Liver (tissue), 3 donors: ENCODE measurements at regions not wholly inside any gene's neighbourhood (a gene's known extent, or its start where the extent isn't known, plus 50 kb on each side); places are given as distances from the start of the nearest gene placed in this dataset.

ENCODE experiments used
- FOXA1 ChIP-seq: IDR thresholded peaks from 2 replicates; pipeline ENCODE4 v1.6.1; 2016; ENCODE audit warnings: antibody characterized with exemption
- FOXA2 ChIP-seq: IDR thresholded peaks from 2 replicates; pipeline ENCODE4 v1.6.1; 2016; ENCODE audit warnings: antibody characterized with exemption
- GABPA ChIP-seq, 2 donors: IDR thresholded peaks in 1 of 2; conservative IDR thresholded peaks in 1 of 2; 2 replicates each; pipeline ENCODE4 v1.6.1; 2016; ENCODE audit warnings: antibody characterized with exemption in 2 of 2, mild to moderate bottlenecking in 1 of 2, moderate library complexity in 1 of 2
- HNF4A ChIP-seq, 2 donors: conservative IDR thresholded peaks; 2 replicates each; pipeline ENCODE4 v1.6.1; 2016; ENCODE audit warnings: antibody characterized with exemption in 2 of 2, mild to moderate bottlenecking in 2 of 2
- JUND ChIP-seq, 2 donors: IDR thresholded peaks; 2 replicates each; pipeline ENCODE4 v1.6.1; 2016; ENCODE audit warnings: antibody characterized with exemption in 2 of 2
- NR2F2 ChIP-seq: IDR thresholded peaks from 2 replicates; pipeline ENCODE4 v1.6.1; 2016; ENCODE audit warnings: antibody characterized with exemption
- RAD21 ChIP-seq, 2 donors: IDR thresholded peaks; 2 replicates each; pipeline ENCODE4 v1.6.1; 2016; ENCODE audit warnings: antibody characterized with exemption in 2 of 2, mild to moderate bottlenecking in 2 of 2
- SP1 ChIP-seq: IDR thresholded peaks from 2 replicates; pipeline ENCODE4 v1.6.1; 2018; ENCODE audit warnings: antibody characterized with exemption, mild to moderate bottlenecking
- TAF1 ChIP-seq: conservative IDR thresholded peaks from 2 replicates; pipeline ENCODE4 v1.6.1; 2016; ENCODE audit warnings: antibody characterized with exemption, mild to moderate bottlenecking
- YY1 ChIP-seq: IDR thresholded peaks from 2 replicates; pipeline ENCODE4 v1.6.1; 2016; ENCODE audit warnings: antibody characterized with exemption, mild to moderate bottlenecking
- TF ChIP-seq, protein P1 (sequence below): IDR thresholded peaks from 2 replicates; pipeline ENCODE4 v1.6.1; 2016; ENCODE audit warnings: antibody characterized with exemption
- TF ChIP-seq, protein P2 (sequence below): fragments of 150-350 bp; IDR thresholded peaks from 2 replicates; pipeline ENCODE4 v1.5.1; 2017; ENCODE audit warnings: improper control_type of control experiment, low read depth, low read length; ENCODE audit not compliant: missing input control
- TF ChIP-seq, protein P3 (sequence below): IDR thresholded peaks from 2 replicates; pipeline ENCODE4 v1.6.1; 2016; ENCODE audit warnings: antibody characterized with exemption
- TF ChIP-seq, protein P4 (sequence below): IDR thresholded peaks from 2 replicates; pipeline ENCODE4 v1.6.1; 2016; ENCODE audit warnings: antibody characterized with exemption, mild to moderate bottlenecking
- donor health status: healthy.
- donor health status: healthy.

DNA sequence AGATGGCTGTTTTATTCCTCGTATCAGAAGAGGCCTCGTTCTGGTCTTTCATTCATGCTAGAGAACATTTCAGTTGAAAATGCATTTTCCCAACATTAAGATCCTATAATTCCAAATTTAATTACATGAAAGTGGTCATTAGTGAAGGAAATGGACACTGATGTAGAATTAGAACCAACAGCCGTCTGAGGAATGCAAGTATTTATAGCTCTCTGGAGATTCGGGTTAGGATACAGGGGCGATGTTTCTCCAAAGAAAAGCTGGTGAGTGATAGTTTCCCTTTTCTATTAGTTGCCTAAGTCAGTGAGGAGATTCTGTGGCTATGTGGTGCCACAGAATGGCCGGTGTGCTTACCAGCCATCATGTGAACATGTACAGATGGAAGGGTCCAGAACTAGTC is 109.0 kb upstream of the IL12A start:
- TF ChIP-seq, protein P1, sequence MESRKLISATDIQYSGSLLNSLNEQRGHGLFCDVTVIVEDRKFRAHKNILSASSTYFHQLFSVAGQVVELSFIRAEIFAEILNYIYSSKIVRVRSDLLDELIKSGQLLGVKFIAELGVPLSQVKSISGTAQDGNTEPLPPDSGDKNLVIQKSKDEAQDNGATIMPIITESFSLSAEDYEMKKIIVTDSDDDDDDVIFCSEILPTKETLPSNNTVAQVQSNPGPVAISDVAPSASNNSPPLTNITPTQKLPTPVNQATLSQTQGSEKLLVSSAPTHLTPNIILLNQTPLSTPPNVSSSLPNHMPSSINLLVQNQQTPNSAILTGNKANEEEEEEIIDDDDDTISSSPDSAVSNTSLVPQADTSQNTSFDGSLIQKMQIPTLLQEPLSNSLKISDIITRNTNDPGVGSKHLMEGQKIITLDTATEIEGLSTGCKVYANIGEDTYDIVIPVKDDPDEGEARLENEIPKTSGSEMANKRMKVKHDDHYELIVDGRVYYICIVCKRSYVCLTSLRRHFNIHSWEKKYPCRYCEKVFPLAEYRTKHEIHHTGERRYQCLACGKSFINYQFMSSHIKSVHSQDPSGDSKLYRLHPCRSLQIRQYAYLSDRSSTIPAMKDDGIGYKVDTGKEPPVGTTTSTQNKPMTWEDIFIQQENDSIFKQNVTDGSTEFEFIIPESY, result no peak
- TF ChIP-seq, protein P2, sequence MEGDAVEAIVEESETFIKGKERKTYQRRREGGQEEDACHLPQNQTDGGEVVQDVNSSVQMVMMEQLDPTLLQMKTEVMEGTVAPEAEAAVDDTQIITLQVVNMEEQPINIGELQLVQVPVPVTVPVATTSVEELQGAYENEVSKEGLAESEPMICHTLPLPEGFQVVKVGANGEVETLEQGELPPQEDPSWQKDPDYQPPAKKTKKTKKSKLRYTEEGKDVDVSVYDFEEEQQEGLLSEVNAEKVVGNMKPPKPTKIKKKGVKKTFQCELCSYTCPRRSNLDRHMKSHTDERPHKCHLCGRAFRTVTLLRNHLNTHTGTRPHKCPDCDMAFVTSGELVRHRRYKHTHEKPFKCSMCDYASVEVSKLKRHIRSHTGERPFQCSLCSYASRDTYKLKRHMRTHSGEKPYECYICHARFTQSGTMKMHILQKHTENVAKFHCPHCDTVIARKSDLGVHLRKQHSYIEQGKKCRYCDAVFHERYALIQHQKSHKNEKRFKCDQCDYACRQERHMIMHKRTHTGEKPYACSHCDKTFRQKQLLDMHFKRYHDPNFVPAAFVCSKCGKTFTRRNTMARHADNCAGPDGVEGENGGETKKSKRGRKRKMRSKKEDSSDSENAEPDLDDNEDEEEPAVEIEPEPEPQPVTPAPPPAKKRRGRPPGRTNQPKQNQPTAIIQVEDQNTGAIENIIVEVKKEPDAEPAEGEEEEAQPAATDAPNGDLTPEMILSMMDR, result no peak
- TF ChIP-seq YY1, result no peak
- TF ChIP-seq FOXA1, result no peak
- TF ChIP-seq, protein P3, sequence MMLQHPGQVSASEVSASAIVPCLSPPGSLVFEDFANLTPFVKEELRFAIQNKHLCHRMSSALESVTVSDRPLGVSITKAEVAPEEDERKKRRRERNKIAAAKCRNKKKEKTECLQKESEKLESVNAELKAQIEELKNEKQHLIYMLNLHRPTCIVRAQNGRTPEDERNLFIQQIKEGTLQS, result no peak
- TF ChIP-seq TAF1, result no peak
- TF ChIP-seq FOXA2, result no peak
- no peak for TF ChIP-seq JUND (IDR thresholded peaks at IDR 0.05)
- no peak for TF ChIP-seq RAD21 (IDR thresholded peaks at IDR 0.05)
- TF ChIP-seq SP1, result no peak
- no peak for TF ChIP-seq NR2F2
- TF ChIP-seq, protein P4, sequence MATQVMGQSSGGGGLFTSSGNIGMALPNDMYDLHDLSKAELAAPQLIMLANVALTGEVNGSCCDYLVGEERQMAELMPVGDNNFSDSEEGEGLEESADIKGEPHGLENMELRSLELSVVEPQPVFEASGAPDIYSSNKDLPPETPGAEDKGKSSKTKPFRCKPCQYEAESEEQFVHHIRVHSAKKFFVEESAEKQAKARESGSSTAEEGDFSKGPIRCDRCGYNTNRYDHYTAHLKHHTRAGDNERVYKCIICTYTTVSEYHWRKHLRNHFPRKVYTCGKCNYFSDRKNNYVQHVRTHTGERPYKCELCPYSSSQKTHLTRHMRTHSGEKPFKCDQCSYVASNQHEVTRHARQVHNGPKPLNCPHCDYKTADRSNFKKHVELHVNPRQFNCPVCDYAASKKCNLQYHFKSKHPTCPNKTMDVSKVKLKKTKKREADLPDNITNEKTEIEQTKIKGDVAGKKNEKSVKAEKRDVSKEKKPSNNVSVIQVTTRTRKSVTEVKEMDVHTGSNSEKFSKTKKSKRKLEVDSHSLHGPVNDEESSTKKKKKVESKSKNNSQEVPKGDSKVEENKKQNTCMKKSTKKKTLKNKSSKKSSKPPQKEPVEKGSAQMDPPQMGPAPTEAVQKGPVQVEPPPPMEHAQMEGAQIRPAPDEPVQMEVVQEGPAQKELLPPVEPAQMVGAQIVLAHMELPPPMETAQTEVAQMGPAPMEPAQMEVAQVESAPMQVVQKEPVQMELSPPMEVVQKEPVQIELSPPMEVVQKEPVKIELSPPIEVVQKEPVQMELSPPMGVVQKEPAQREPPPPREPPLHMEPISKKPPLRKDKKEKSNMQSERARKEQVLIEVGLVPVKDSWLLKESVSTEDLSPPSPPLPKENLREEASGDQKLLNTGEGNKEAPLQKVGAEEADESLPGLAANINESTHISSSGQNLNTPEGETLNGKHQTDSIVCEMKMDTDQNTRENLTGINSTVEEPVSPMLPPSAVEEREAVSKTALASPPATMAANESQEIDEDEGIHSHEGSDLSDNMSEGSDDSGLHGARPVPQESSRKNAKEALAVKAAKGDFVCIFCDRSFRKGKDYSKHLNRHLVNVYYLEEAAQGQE, result no peak
- no peak for TF ChIP-seq HNF4A (conservative IDR thresholded peaks at IDR 0.05)
- no peak for TF ChIP-seq GABPA (IDR thresholded peaks at IDR 0.05 in 1 of 2, conservative IDR thresholded peaks at IDR 0.05 in 1 of 2)
